SK-N-MC (cell line): ENCODE measurements at regions not wholly inside any gene's neighbourhood (a gene's known extent, or its start where the extent isn't known, plus 50 kb on each side); places are given as distances from the start of the nearest gene placed in this dataset.

Experiments
- EZH2 ChIP-seq: fragments of 200-600 bp; sonication (generic); IDR thresholded peaks from one replicate; pipeline ENCODE4 v1.6.1; 2017; ENCODE audit warnings: antibody characterized with exemption
- FOXP2 ChIP-seq: optimal IDR thresholded peaks from 2 replicates; pipeline ENCODE3; 2011; ENCODE audit warnings: mild to moderate bottlenecking, moderate library complexity; ENCODE audit not compliant: insufficient read depth; ENCODE audit errors: extremely low read length, control extremely low read depth
- POLR2AphosphoS5 ChIP-seq: IDR thresholded peaks from 2 replicates; pipeline ENCODE4 v1.6.1; 2012; ENCODE audit warnings: mild to moderate bottlenecking, low read depth, low read length, borderline replicate concordance

DNA sequence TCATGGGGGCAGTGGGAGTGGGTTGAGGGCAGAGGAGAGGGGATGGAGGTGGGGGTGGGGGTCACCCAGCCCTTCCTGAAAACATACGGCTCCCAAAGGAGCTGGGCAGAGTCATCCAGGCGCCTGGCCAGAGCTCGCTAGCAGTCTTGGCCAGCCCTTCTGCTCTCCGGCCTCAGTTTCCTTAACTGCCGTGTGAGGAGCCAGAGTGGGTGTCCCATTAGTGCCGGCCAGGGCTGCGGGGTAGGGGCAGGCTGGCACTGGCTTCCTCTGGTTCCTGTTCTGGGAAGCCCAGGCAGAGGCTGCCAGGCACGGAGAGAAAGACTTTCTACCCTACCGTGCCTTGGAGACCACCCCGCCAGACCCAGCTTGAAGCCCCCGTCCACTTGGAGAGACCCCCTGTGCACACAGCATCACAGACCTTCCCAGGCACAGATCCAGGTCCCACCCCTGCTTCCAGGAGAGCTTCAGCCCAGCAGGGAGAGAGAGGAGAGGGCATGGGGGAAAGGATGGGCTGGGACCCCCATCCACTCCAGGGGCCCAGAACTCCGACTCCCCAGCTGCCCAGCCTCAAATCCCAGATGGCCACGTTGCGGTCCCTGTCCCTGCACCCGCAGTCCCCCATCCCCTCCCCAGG lies 93.3 kb downstream of the RFLNA start:
- TF ChIP-seq EZH2 (no peak), POLR2AphosphoS5 (no peak), FOXP2 (no peak)
